CD4-positive, alpha-beta T cell treated with Interleukin-12 subunit alpha and Interleukin-12 subunit beta, for 1 hour (primary cell): ENCODE measurements at regions not wholly inside any gene's neighbourhood (a gene's known extent, or its start where the extent isn't known, plus 50 kb on each side); places are given as distances from the start of the nearest gene placed in this dataset.

Source experiments
- DNase-seq: peaks from one replicate; pipeline ENCODE4 v3.0.0-alpha.2; 2020

GRCh38 chr10:4522296-4523000, 303.6 kb upstream of the AKR1E2 start:
- no peak for DNase-seq

- no peak for DNase-seq
These were observed 306.2 kb upstream of the AKR1E2 start for GRCh38 chr10:4519658-4520402.

- no peak for DNase-seq
These were observed 308.3 kb upstream of the AKR1E2 start for GRCh38 chr10:4517746-4518145.

- no peak for DNase-seq
These were observed 310.3 kb upstream of the AKR1E2 start for GRCh38 chr10:4515721-4516120.

- peak; percentile 3 for DNase-seq
These were observed 311.4 kb upstream of the AKR1E2 start for GRCh38 chr10:4514445-4515108.

- no peak for DNase-seq
These were observed 313.3 kb upstream of the AKR1E2 start for GRCh38 chr10:4512671-4513240.

GRCh38 chr10:4512196-4512595, 313.8 kb upstream of the AKR1E2 start:
- no peak for DNase-seq

GRCh38 chr10:4511509-4511908, 314.5 kb upstream of the AKR1E2 start:
- no peak for DNase-seq

- no peak for DNase-seq
These were observed 316.6 kb upstream of the AKR1E2 start for GRCh38 chr10:4509405-4509804.

GRCh38 chr10:4506095-4506494, 319.9 kb upstream of the AKR1E2 start:
- no peak for DNase-seq

GRCh38 chr10:4504550-4504949, 321.5 kb upstream of the AKR1E2 start:
- DNase-seq = no peak

- DNase-seq = no peak
These were observed 322.9 kb upstream of the AKR1E2 start for GRCh38 chr10:4503076-4503475.

- DNase-seq = no peak
These were observed 324.7 kb upstream of the AKR1E2 start for GRCh38 chr10:4501306-4501705.

- no peak for DNase-seq
These were observed 327.2 kb upstream of the AKR1E2 start for GRCh38 chr10:4498711-4499251.

GRCh38 chr10:4494551-4494950, 331.5 kb upstream of the AKR1E2 start:
- DNase-seq = no peak

- no peak for DNase-seq
These were observed 333.8 kb upstream of the AKR1E2 start for GRCh38 chr10:4492202-4492601.

- DNase-seq = no peak
These were observed 337.1 kb upstream of the AKR1E2 start for GRCh38 chr10:4488904-4489303.

- no peak for DNase-seq
These were observed 340.4 kb upstream of the AKR1E2 start for GRCh38 chr10:4485636-4486035.

GRCh38 chr10:4483811-4484210, 342.2 kb upstream of the AKR1E2 start:
- no peak for DNase-seq

GRCh38 chr10:4482659-4483058, 343.3 kb upstream of the AKR1E2 start:
- DNase-seq = no peak

GRCh38 chr10:4481192-4481591, 344.8 kb upstream of the AKR1E2 start:
- DNase-seq = no peak

GRCh38 chr10:4479342-4479741, 346.7 kb upstream of the AKR1E2 start:
- no peak for DNase-seq

- no peak for DNase-seq
These were observed 348.3 kb upstream of the AKR1E2 start for GRCh38 chr10:4477664-4478063.
